Esophagus squamous epithelium (tissue), 4 donors: ENCODE measurements at regions not wholly inside any gene's neighbourhood (a gene's known extent, or its start where the extent isn't known, plus 50 kb on each side); places are given as distances from the start of the nearest gene placed in this dataset.

Source experiments
- POLR2A ChIP-seq, 4 donors: fragments of 450-650 bp; IDR thresholded peaks; one replicate each; pipeline ENCODE4 v1.6.1; 2017; ENCODE audit warnings: antibody characterized with exemption in 4 of 4, mild to moderate bottlenecking in 4 of 4, moderate library complexity in 3 of 4
- TF ChIP-seq, protein P1 (sequence below), 6 experiments: fragments of 450-650 bp in 4 of 6; fragments of 200-600 bp in 2 of 6; sonication (generic) in 2 of 6; IDR thresholded peaks; one replicate each; pipeline ENCODE4 v1.5.1; 2016 to 2019; ENCODE audit warnings: antibody characterized with exemption in 6 of 6, mild to moderate bottlenecking in 4 of 6, moderate library complexity in 4 of 6

DNA sequence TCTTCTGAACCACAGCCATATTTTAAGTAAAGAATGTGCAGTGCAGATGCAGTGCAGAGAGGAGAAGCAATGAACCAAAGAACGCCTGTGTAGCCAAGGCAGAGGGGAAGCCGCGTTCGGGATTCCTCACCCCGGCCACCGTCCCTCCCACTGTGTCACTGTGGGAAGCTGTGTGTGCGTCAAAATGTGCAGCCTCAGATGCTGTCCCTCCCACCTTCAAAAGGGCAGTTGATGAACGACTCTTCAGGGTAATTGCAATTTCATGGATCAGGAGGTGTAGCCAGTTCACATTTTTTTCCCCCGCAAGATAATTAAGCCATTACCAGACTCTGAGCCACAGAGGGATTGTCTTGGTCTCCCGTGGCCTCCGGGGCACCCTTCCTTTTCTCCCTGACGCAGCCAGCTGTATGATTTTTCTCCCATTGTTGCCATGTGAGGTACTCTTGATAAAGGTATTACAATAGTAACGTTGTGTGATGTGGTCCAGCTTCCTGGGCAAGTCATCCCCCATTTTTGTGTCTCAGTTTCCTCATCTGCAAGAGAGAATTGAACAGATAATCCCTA is 190.0 kb downstream of the FOXL1 start:
- TF ChIP-seq, protein P1, sequence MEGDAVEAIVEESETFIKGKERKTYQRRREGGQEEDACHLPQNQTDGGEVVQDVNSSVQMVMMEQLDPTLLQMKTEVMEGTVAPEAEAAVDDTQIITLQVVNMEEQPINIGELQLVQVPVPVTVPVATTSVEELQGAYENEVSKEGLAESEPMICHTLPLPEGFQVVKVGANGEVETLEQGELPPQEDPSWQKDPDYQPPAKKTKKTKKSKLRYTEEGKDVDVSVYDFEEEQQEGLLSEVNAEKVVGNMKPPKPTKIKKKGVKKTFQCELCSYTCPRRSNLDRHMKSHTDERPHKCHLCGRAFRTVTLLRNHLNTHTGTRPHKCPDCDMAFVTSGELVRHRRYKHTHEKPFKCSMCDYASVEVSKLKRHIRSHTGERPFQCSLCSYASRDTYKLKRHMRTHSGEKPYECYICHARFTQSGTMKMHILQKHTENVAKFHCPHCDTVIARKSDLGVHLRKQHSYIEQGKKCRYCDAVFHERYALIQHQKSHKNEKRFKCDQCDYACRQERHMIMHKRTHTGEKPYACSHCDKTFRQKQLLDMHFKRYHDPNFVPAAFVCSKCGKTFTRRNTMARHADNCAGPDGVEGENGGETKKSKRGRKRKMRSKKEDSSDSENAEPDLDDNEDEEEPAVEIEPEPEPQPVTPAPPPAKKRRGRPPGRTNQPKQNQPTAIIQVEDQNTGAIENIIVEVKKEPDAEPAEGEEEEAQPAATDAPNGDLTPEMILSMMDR (IDR thresholded peaks at IDR 0.05) = no peak
- no peak for TF ChIP-seq POLR2A (IDR thresholded peaks at IDR 0.05)
